ENCODE measurements at regions not wholly inside any gene's neighbourhood (a gene's known extent, or its start where the extent isn't known, plus 50 kb on each side); places are given as distances from the start of the nearest gene placed in this dataset.

DNA sequence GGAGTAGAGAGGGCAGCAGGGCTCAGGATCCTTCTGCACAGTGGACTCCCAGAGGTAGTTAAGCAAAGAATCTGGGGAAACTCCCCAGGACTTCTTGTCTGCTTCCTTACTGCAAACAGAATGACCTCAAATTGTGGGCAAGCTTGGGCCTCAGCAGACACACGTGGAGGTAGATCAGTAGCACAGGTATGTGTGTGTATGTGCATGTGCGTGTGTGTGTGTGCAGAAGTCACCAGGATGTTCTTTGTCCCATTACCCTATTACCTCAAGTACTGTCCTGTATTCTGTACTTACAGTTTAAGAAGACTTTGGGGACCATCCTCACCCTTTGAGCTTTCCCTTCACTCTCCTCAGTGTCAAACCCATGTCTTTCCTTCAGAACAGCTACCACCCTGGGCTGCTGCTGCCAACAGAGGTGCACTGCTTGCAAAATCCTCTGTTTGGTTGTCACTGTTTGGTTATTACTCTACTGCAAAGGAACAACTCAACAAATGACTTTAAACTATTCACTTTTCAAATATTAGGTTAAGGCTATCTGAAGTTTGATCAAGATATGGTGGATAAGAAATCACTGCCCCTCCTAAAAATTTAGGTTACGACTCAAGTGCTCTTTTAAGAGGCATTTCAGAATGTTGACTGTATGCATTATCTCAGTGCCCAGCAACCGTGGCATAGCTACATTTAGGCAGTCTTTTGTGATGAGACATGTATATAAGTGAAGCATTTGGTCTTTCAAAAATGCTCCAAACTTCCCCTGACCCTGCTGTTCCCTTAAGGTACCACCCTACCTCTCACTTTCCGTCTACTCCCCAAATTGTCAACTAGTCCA is 78.2 kb upstream of the MBIP start:
- TF ChIP-seq, protein P1, sequence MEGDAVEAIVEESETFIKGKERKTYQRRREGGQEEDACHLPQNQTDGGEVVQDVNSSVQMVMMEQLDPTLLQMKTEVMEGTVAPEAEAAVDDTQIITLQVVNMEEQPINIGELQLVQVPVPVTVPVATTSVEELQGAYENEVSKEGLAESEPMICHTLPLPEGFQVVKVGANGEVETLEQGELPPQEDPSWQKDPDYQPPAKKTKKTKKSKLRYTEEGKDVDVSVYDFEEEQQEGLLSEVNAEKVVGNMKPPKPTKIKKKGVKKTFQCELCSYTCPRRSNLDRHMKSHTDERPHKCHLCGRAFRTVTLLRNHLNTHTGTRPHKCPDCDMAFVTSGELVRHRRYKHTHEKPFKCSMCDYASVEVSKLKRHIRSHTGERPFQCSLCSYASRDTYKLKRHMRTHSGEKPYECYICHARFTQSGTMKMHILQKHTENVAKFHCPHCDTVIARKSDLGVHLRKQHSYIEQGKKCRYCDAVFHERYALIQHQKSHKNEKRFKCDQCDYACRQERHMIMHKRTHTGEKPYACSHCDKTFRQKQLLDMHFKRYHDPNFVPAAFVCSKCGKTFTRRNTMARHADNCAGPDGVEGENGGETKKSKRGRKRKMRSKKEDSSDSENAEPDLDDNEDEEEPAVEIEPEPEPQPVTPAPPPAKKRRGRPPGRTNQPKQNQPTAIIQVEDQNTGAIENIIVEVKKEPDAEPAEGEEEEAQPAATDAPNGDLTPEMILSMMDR (IDR thresholded peaks at IDR 0.05; ENCODE audit: borderline replicate concordance, extremely low read depth, low read length, poor library complexity, severe bottlenecking) = no peak
- TF ChIP-seq EZH2 (IDR thresholded peaks at IDR 0.05; ENCODE audit: borderline replicate concordance, low read depth, low read length, severe bottlenecking) = no peak

All from DND-41 (cell line).